ENCODE measurements at regions not wholly inside any gene's neighbourhood (a gene's known extent, or its start where the extent isn't known, plus 50 kb on each side); places are given as distances from the start of the nearest gene placed in this dataset.

- TF ChIP-seq GATA3 (IDR thresholded peaks at IDR 0.05; ENCODE audit: low read depth, low read length) (no peak), GATA2 (IDR thresholded peaks at IDR 0.05; ENCODE audit: low read depth, low read length) (no peak)
Measured at GRCh38 chr13:32941368-32941767, 74.9 kb upstream of the KL start.

Measured in SH-SY5Y (cell line).